ENCODE measurements at regions not wholly inside any gene's neighbourhood (a gene's known extent, or its start where the extent isn't known, plus 50 kb on each side); places are given as distances from the start of the nearest gene placed in this dataset.

DNA sequence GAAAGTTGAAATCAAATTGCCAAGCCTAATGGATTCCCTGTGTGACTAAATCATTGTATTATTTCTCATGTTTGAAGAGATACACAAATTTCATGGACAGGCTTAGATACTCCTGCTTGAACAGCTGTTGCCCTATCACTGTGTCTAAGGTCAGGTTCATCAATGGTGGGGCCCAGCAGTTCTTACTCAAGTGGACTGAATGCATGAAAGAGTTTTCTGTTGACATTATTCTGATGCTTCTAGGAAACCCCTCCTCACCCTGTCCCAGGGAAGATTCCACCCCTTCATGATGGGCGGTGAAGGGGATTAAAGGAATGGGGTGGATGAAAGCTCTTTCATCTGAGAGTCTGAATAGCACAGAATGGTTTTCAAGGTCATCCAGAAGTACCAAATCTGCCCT, 148.8 kb downstream of the INO80D start:
- H3K79me2 ChIP-seq (ENCODE audit: low read depth), result no peaks in the 10 kb centered on the region
- no peak overlapping the region for H3K27ac ChIP-seq
- Mint-ChIP-seq H3K4me3 (no peak overlapping the region), H3K36me3 (no peaks in the 10 kb centered on the region), H3K4me1 (peaks cover 46% of the 10 kb centered on the region), H3K9me3 (peaks cover 14% of the 10 kb centered on the region), H3K27ac (no peak overlapping the region), H3K27me3 (ENCODE audit: insufficient read depth, low read depth) (peaks cover 4% of the 10 kb centered on the region)
- H3K36me3 ChIP-seq, result no peaks in the 10 kb centered on the region
- no peaks in the 10 kb centered on the region for H4K20me1 ChIP-seq (ENCODE audit: low read depth)
- H3F3A ChIP-seq (ENCODE audit: low read depth), result no peaks in the 10 kb centered on the region
- H2AFZ ChIP-seq (replicated peaks), result no peak overlapping the region
- no peak for DNase-seq (ENCODE audit: low spot score)
- TF ChIP-seq EZH2 (IDR thresholded peaks at IDR 0.05), result no peak
- no peak for TF ChIP-seq EZH2phosphoT487 (IDR thresholded peaks at IDR 0.05)
- TF ChIP-seq, protein P1, sequence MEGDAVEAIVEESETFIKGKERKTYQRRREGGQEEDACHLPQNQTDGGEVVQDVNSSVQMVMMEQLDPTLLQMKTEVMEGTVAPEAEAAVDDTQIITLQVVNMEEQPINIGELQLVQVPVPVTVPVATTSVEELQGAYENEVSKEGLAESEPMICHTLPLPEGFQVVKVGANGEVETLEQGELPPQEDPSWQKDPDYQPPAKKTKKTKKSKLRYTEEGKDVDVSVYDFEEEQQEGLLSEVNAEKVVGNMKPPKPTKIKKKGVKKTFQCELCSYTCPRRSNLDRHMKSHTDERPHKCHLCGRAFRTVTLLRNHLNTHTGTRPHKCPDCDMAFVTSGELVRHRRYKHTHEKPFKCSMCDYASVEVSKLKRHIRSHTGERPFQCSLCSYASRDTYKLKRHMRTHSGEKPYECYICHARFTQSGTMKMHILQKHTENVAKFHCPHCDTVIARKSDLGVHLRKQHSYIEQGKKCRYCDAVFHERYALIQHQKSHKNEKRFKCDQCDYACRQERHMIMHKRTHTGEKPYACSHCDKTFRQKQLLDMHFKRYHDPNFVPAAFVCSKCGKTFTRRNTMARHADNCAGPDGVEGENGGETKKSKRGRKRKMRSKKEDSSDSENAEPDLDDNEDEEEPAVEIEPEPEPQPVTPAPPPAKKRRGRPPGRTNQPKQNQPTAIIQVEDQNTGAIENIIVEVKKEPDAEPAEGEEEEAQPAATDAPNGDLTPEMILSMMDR (IDR thresholded peaks at IDR 0.05), result no peak
- no peak overlapping the region for H3K9ac ChIP-seq
- no peaks in the 10 kb centered on the region for H3K9me3 ChIP-seq (ENCODE audit: low read depth)
- no peak overlapping the region for H3K4me3 ChIP-seq
- peaks cover 18% of the 10 kb centered on the region for H3K4me1 ChIP-seq
- H3K27me3 ChIP-seq, result no peaks in the 10 kb centered on the region
- H3K4me2 ChIP-seq, result no peak overlapping the region

DNA sequence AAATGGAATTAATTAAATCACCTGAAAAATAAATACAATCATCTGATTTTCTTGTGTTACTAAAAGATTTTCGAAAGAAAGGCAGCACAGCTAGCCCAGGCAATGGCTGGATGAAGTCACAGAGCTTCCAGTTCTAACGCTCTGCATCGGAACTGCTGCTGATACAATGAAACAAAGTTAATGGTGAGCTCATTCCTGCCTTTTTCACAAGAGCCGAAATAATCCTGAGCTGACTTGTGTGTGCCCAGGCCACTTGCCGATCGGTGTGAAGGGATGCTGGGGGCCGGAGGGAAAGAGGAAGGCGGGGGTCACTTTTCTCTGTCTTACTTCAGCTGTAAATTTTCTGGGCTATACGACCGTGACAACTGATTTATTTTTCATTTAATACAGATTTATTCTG, 149.5 kb downstream of the INO80D start:
- Mint-ChIP-seq H3K36me3 (no peaks in the 10 kb centered on the region), H3K4me1 (peaks cover 46% of the 10 kb centered on the region), H3K4me3 (no peak overlapping the region), H3K27ac (peak overlapping the region; percentile 91), H3K9me3 (peaks cover 11% of the 10 kb centered on the region), H3K27me3 (ENCODE audit: insufficient read depth, low read depth) (peaks cover 4% of the 10 kb centered on the region)
- H3K9me3 ChIP-seq (ENCODE audit: low read depth), result no peaks in the 10 kb centered on the region
- peak; percentile 18 for DNase-seq (ENCODE audit: low spot score)
- H3K9ac ChIP-seq, result no peak overlapping the region
- H3K4me1 ChIP-seq, result peaks cover 18% of the 10 kb centered on the region
- H2AFZ ChIP-seq (replicated peaks), result no peak overlapping the region
- H3K4me3 ChIP-seq, result no peak overlapping the region
- peak overlapping the region; percentile 24 for H3K4me2 ChIP-seq
- TF ChIP-seq EZH2 (IDR thresholded peaks at IDR 0.05) (no peak), EZH2phosphoT487 (IDR thresholded peaks at IDR 0.05) (no peak)
- TF ChIP-seq, protein P1 (IDR thresholded peaks at IDR 0.05), result no peak
- no peaks in the 10 kb centered on the region for H3K27me3 ChIP-seq
- no peak overlapping the region for H3K27ac ChIP-seq
- H3K36me3 ChIP-seq, result no peaks in the 10 kb centered on the region
- H3K79me2 ChIP-seq (ENCODE audit: low read depth), result no peaks in the 10 kb centered on the region
- no peaks in the 10 kb centered on the region for H3F3A ChIP-seq (ENCODE audit: low read depth)
- H4K20me1 ChIP-seq (ENCODE audit: low read depth), result no peaks in the 10 kb centered on the region

DNA sequence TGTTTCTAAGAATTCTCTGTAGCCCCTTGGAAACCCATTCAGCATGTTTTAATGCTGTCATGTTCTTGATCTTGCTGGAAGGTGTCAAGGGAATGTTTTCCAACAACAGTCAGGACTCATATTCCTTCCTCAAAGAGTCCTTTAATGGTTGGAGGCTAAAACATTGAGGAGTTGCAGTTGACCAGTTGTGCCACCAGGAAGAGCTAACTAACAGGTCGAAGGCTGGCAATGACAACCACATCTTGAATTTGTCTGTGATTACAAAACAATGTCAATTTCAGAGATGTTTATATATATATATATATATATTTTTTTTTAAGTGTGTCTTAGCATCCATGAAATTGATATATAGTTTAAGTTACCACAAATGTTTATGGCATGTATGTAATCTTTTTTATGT, 151.5 kb downstream of the INO80D start:
- Histone ChIP-seq H3F3A (ENCODE audit: low read depth) (no peaks in the 10 kb centered on the region), H3K27me3 (no peaks in the 10 kb centered on the region), H3K4me1 (peaks cover 15% of the 10 kb centered on the region), H3K4me3 (no peak overlapping the region), H3K9me3 (ENCODE audit: low read depth) (no peaks in the 10 kb centered on the region), H3K27ac (no peak overlapping the region), H3K9ac (no peak overlapping the region), H3K4me2 (no peak overlapping the region), H3K36me3 (no peaks in the 10 kb centered on the region), H3K79me2 (ENCODE audit: low read depth) (no peaks in the 10 kb centered on the region), H2AFZ (replicated peaks) (no peak overlapping the region), H4K20me1 (ENCODE audit: low read depth) (no peaks in the 10 kb centered on the region)
- no peak for DNase-seq (ENCODE audit: low spot score)
- no peak for TF ChIP-seq EZH2phosphoT487 (IDR thresholded peaks at IDR 0.05)
- TF ChIP-seq, protein P1 (IDR thresholded peaks at IDR 0.05), result peak; percentile 19
- H3K27ac Mint-ChIP-seq, result no peak overlapping the region
- H3K4me3 Mint-ChIP-seq, result no peak overlapping the region
- H3K36me3 Mint-ChIP-seq, result no peaks in the 10 kb centered on the region
- H3K4me1 Mint-ChIP-seq, result peaks cover 56% of the 10 kb centered on the region
- peaks cover 4% of the 10 kb centered on the region for H3K27me3 Mint-ChIP-seq (ENCODE audit: insufficient read depth, low read depth)
- peaks cover 2% of the 10 kb centered on the region for H3K9me3 Mint-ChIP-seq
